AG09319 (cell line): ENCODE measurements at regions not wholly inside any gene's neighbourhood (a gene's known extent, or its start where the extent isn't known, plus 50 kb on each side); places are given as distances from the start of the nearest gene placed in this dataset.

Experiments
- DNase-seq: peaks from one replicate; pipeline ENCODE4 v3.0.0-alpha.2; 2010; ENCODE audit warnings: low read depth; ENCODE audit errors: extremely low read depth
- CTCF ChIP-seq: IDR thresholded peaks from 2 replicates; pipeline ENCODE4 v1.5.1; 2011; ENCODE audit warnings: low read depth, mild to moderate bottlenecking, inconsistent platforms, low read length, moderate library complexity

DNA sequence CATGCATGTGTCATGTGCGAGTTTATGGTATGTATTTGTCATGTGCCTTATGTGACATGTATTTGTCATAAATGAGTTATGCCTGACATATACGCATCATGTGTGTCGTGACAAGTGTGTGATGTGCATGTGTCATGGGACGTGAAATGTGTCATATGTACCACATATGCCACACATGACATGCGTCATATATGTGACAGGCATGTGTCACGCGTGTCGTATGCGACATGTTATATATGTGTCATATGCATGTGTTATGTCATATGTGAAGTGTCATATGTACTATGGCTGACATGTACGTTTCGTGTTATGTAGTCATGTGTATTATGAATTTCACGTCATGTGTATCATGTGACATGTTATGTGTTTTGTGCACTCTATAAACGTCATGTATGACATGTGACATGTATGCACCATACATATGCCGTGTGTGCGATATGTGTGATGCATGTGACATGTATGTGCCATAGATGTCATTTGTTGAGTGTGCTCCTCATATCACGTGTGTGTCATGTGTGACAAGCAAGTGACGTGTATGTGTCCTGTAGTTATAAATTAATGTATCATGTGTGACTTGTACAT, 2152.3 kb upstream of the PIK3C3 start:
- DNase-seq, result no peak
- no peak for TF ChIP-seq CTCF

GRCh38 chr18:39801848-39802247, 2153.2 kb upstream of the PIK3C3 start:
- DNase-seq, result no peak
- TF ChIP-seq CTCF, result no peak

GRCh38 chr18:39801010-39801409, 2154.0 kb upstream of the PIK3C3 start:
- no peak for TF ChIP-seq CTCF
- no peak for DNase-seq

GRCh38 chr18:39799006-39799405, 2156.0 kb upstream of the PIK3C3 start:
- TF ChIP-seq CTCF, result no peak
- no peak for DNase-seq

DNA sequence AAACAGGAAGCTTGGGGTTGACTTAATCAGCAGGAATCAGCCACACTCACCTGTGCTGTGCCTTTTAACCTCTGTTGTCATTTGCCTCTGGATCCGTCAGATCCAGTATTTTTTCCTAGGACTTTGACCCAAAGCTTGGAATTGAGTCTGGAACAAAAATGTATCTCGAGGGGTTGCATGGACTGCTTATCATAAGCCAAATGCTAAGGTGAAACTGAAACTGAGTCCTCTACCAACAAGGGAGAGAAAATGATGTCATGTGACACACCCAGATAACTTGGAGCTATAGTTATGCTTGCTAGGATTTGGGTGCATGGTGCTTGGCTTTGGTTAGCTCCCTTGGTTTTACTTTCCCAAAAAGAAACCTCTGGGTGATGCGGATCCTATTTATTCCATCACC, 2158.6 kb upstream of the PIK3C3 start:
- TF ChIP-seq CTCF, result no peak
- DNase-seq, result no peak

DNA sequence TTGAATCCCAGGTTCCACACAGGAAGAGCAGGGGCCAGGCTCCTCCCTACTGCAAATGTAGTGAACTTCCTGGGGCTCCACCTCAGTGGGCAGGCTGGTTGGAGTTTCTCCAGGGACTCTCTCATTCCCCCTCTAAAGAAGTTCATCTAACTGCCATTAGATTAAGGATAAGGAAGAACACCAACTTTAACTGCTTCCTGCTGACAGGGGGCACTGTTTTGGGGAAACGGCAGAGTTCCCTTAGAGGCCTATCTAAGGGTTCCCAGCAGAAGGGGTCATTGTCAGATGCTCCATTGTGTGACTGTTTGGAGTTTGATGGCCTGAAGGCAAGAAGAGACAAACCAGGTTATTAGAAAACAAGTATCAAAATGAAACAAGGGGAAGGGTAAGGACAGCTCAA, 2159.7 kb upstream of the PIK3C3 start:
- TF ChIP-seq CTCF, result no peak
- no peak for DNase-seq

DNA sequence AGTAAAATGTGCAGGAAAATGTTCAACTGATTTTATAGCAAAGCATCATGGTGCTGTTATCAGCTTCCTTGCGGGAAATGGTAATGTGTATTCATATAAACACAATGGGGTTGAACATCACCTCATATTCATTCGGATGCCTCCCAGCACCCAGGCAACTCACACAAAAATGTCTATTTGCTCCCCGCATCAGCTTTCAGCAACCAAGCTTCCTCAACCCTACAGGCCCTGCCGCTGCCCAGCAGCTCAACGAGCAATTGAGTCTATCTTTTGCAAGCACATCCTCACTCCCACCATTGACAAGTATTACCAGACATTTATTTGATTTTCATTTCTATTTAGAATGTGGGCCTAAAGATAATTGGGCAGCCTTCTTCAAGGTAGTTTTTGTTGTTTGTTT, 2161.4 kb upstream of the PIK3C3 start:
- no peak for TF ChIP-seq CTCF
- no peak for DNase-seq
